ENCODE measurements at regions not wholly inside any gene's neighbourhood (a gene's known extent, or its start where the extent isn't known, plus 50 kb on each side); places are given as distances from the start of the nearest gene placed in this dataset.
A peak's percentile ranks its signal among the peaks of the same experiment; 100 is the strongest.

DNA sequence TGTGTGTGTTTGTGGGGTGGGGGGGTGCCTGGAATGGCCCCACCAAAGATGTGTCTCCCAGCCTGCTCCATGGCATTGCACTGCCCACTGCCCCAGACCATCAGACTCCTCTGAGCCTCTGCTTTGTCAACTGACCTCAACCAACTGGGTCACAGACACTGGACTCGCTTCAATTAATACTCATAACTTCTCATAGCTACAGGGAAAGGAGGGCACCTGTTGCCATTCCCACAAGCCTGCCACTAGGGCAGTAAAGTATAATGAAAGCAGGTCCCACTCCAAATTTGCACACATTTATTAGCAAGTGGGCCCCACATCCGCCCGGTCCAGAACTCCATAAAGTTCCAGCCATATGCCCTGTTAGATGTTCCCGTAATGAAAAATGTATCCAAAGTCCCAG, 70.5 kb upstream of the PRDM11 start:
- no peak overlapping the region for H3K9ac ChIP-seq (ENCODE audit: low read length in 5 of 5)
- H3K9me3 ChIP-seq (ENCODE audit: control insufficient read depth in 5 of 5, low read length in 5 of 5): no peaks in the 10 kb centered on the region
- no peak overlapping the region for H3K27ac ChIP-seq (ENCODE audit: low read depth, low read length)
- peaks cover 0 to 34% (median 22%) of the 10 kb centered on the region in 5 donors for H3K4me1 ChIP-seq (ENCODE audit: control insufficient read depth in 5 of 5, insufficient read depth in 5 of 5, low read length in 5 of 5)
- no peak overlapping the region for H3K4me3 ChIP-seq (ENCODE audit: low read depth in 1 of 5, low read length in 5 of 5)
- no peaks in the 10 kb centered on the region for H3K36me3 ChIP-seq (ENCODE audit: control insufficient read depth in 5 of 5, insufficient read depth in 5 of 5, low read length in 5 of 5)
- peaks cover 0 to 2% (median 0%) of the 10 kb centered on the region in 5 donors for H3K27me3 ChIP-seq (ENCODE audit: control insufficient read depth in 5 of 5, insufficient read depth in 4 of 5, low read length in 5 of 5)

DNA sequence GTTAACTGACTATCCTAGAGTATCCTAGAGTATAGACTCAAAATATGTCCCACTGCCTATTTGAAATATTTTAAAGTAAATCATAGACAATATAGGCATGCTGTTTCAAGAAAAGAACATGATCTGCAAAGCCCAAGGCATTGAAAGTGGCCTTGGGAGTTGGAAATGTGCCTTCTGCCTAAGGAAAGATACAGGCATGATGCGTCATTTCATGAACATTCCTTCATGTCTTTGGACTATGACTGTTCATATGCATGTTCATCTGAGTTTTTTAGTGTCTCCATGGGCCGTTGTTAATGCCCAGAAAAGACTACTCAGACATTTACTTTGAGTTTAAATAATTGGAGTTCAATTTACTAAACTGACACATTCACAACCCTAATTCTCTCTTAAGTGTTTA, 69.7 kb upstream of the PRDM11 start:
- Histone ChIP-seq H3K4me1 (ENCODE audit: control insufficient read depth in 5 of 5, insufficient read depth in 5 of 5, low read length in 5 of 5) (peaks cover 0 to 38% (median 22%) of the 10 kb centered on the region in 5 donors), H3K9me3 (ENCODE audit: control insufficient read depth in 5 of 5, low read length in 5 of 5) (no peaks in the 10 kb centered on the region), H3K27ac (ENCODE audit: low read depth, low read length) (no peak overlapping the region), H3K4me3 (ENCODE audit: low read depth in 1 of 5, low read length in 5 of 5) (no peak overlapping the region), H3K36me3 (ENCODE audit: control insufficient read depth in 5 of 5, insufficient read depth in 5 of 5, low read length in 5 of 5) (no peaks in the 10 kb centered on the region), H3K27me3 (ENCODE audit: control insufficient read depth in 5 of 5, insufficient read depth in 4 of 5, low read length in 5 of 5) (peaks cover 0 to 2% (median 0%) of the 10 kb centered on the region in 5 donors), H3K9ac (ENCODE audit: low read length in 5 of 5) (no peak overlapping the region)

DNA sequence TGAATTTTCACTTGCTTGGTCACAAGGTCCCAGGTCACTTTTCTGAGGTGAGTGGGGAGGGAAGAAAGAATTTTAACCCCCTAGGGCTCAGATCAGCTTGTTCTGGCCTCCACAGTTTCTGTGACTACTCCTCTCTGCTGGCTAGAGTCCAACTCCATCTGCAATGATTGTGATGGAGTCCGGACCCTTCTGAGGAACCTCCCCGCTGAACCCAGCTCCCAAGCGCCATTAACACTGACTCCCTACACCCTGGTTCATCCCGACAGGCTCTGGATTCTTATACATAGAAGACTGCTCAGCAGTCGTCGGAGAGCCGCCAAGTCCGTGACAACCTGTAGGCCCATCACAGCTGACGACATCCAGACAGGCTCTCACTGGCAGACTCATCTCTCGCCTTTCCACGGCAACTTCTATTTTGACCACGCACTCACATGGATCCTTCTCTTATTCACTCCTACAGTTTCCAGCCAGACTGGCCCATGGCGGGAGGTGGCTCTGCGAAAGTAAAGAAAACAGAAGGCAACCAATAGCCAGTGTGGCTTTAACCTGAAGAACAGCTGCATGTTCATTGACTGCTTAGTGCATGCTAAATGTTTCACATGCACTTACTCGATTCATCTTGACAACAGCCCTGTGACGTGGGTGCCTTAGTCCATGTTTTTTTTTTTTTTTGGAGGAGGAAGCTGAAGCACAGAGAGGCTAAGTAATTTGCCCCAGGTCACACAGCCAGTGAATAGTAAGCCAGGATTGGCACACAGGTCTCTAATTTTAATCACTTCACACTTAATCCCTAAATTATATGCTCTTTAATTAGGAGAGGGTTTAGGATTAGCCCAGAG, 68.0 kb upstream of the PRDM11 start:
- Histone ChIP-seq H3K9me3 (ENCODE audit: control insufficient read depth in 5 of 5, low read length in 5 of 5) (no peaks in the 10 kb centered on the region), H3K4me3 (ENCODE audit: low read depth in 1 of 5, low read length in 5 of 5) (no peak overlapping the region), H3K4me1 (ENCODE audit: control insufficient read depth in 5 of 5, insufficient read depth in 5 of 5, low read length in 5 of 5) (peaks cover 0 to 38% (median 22%) of the 10 kb centered on the region in 5 donors), H3K27me3 (ENCODE audit: control insufficient read depth in 5 of 5, insufficient read depth in 4 of 5, low read length in 5 of 5) (peaks cover 0 to 2% (median 0%) of the 10 kb centered on the region in 5 donors), H3K27ac (ENCODE audit: low read depth, low read length) (no peak overlapping the region), H3K36me3 (ENCODE audit: control insufficient read depth in 5 of 5, insufficient read depth in 5 of 5, low read length in 5 of 5) (no peaks in the 10 kb centered on the region), H3K9ac (ENCODE audit: low read length in 5 of 5) (no peak overlapping the region)

DNA sequence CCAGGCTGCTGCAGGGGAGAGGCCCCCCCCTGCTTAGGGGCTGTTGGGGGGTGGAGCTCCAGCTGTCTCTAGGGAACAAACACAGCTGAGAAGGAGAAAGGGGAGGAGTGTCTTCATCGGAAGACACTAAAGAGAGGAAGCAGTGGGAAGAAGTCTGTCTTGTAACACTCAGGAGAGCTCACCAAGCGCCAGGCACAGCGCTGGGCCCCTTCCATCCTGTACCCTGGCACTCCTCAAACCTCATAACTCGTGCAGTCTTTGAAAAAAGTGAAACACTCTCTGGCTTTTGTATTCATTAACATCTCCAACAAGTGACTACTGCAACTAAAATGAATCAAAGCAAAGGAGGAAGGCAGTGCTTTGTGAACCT, 67.4 kb upstream of the PRDM11 start:
- Histone ChIP-seq H3K9me3 (ENCODE audit: control insufficient read depth in 5 of 5, low read length in 5 of 5) (no peaks in the 10 kb centered on the region), H3K9ac (ENCODE audit: low read length in 5 of 5) (no peak overlapping the region), H3K27ac (ENCODE audit: low read depth, low read length) (no peak overlapping the region), H3K27me3 (ENCODE audit: control insufficient read depth in 5 of 5, insufficient read depth in 4 of 5, low read length in 5 of 5) (peaks cover 0 to 2% (median 0%) of the 10 kb centered on the region in 5 donors), H3K36me3 (ENCODE audit: control insufficient read depth in 5 of 5, insufficient read depth in 5 of 5, low read length in 5 of 5) (no peaks in the 10 kb centered on the region), H3K4me1 (ENCODE audit: control insufficient read depth in 5 of 5, insufficient read depth in 5 of 5, low read length in 5 of 5) (peaks cover 0 to 34% (median 17%) of the 10 kb centered on the region in 5 donors), H3K4me3 (ENCODE audit: low read depth in 1 of 5, low read length in 5 of 5) (no peak overlapping the region)

DNA sequence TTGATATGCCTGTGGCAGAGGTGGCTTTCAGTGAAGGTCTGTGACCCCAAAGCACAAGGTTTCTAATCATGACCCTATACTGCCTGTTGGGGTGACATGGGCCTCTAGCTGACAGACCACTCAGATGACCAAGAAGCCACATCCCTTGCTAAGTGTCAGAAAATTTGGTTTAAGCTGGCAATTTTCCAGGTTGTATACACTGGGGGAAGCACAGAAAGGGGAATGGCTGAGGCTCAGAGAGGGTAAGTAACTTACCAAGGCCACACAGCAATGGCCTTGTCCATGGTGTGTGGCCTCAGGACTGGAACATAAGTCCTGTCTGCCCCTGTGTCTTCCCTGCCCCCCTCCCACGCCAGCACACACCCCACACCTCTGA, 66.9 kb upstream of the PRDM11 start:
- no peak overlapping the region for H3K4me3 ChIP-seq (ENCODE audit: low read depth in 1 of 5, low read length in 5 of 5)
- H3K27ac ChIP-seq (ENCODE audit: low read depth, low read length): no peak overlapping the region
- peaks cover 0 to 2% (median 0%) of the 10 kb centered on the region in 5 donors for H3K27me3 ChIP-seq (ENCODE audit: control insufficient read depth in 5 of 5, insufficient read depth in 4 of 5, low read length in 5 of 5)
- H3K9me3 ChIP-seq (ENCODE audit: control insufficient read depth in 5 of 5, low read length in 5 of 5): no peaks in the 10 kb centered on the region
- no peak overlapping the region for H3K9ac ChIP-seq (ENCODE audit: low read length in 5 of 5)
- peaks cover 0 to 34% (median 17%) of the 10 kb centered on the region in 5 donors for H3K4me1 ChIP-seq (ENCODE audit: control insufficient read depth in 5 of 5, insufficient read depth in 5 of 5, low read length in 5 of 5)
- H3K36me3 ChIP-seq (ENCODE audit: control insufficient read depth in 5 of 5, insufficient read depth in 5 of 5, low read length in 5 of 5): no peaks in the 10 kb centered on the region

DNA sequence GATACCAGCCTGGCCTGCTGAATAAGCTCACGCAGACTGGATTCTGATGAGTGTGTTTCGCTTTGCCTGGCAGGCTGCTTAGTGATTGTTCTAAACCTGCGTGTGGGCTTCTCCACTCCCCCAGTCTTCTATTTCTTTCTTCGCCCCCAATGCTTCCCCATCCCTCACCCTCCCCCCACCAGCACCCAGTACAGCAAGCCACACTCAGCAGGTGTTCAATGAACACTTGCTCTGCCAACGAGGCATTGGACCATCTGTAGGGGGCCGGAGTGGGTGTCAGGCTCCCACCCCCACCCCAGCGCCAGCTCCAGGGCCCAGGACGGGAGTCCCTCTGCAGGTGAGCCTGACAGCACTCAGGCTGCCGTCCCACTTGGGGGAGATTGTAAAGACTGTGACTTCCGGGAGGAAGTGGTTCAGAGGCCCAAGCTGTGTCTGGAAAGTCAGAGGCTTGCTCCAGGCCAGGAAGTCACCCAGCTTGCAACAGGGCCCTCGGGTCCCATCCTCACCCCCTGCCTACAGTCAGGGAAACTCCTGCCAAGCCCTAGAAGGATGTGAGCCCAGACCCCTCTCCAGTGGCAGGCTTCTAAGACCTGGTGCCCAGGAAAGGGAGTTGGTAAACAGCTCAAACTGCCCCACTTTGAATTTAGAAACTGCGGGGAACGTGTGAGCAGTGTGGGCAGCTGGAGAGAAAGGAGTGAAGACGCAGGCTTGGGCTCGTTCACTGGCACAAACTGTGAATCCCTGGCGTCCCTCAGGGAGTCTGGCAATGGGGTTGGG, 66.3 kb upstream of the PRDM11 start:
- H3K27ac ChIP-seq (ENCODE audit: low read depth, low read length): no peak overlapping the region
- peak overlapping the region in 2 of 5 donors; percentile 21 to 42 for H3K9ac ChIP-seq (ENCODE audit: low read length in 5 of 5)
- peaks cover 0 to 34% (median 17%) of the 10 kb centered on the region in 5 donors for H3K4me1 ChIP-seq (ENCODE audit: control insufficient read depth in 5 of 5, insufficient read depth in 5 of 5, low read length in 5 of 5)

DNA sequence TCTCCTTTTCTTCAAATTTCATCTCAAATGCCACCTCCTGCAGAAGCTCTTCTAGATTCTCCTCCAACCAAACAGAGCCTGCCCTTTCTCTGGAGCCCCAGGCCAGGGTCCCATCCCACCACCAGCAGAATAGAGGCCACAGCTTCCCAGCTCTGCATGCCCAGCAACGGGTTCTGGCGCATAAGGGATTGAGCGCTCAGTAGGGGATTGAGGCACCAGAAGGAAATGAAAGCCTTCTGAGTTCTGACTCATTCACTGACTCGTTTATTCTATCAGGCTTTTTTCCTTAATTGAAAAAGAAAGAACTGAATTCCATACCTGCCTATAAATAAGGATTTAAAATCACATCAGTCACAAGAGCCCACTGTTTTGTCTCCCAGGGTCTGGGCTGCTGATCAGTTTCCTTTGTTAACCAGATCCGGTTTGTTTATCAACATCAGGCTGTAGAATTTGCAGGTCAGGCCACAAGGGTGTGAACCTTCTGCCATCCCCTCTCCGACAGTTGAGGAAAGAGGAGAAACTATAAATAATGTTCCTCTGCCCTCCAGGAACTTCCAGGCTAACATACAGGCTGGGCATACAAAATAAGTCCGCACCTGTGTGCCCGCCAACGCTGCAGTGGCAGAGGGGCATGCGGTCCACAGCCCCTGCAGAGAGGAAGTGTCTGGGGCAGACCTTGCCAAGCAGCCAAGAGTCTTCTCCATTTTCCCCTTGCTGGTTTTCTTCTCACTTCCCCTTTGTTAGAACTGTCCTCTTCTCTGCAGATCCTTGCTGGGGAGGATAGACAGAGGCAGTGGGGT, 63.5 kb upstream of the PRDM11 start:
- H3K9ac ChIP-seq (ENCODE audit: low read length in 5 of 5): no peak overlapping the region
- no peaks in the 10 kb centered on the region for H3K9me3 ChIP-seq (ENCODE audit: control insufficient read depth in 5 of 5, low read length in 5 of 5)
- H3K4me3 ChIP-seq (ENCODE audit: low read depth in 1 of 5, low read length in 5 of 5): no peak overlapping the region
- no peaks in the 10 kb centered on the region for H3K36me3 ChIP-seq (ENCODE audit: control insufficient read depth in 5 of 5, insufficient read depth in 5 of 5, low read length in 5 of 5)
- H3K27ac ChIP-seq (ENCODE audit: low read depth, low read length): no peak overlapping the region
- H3K4me1 ChIP-seq (ENCODE audit: control insufficient read depth in 5 of 5, insufficient read depth in 5 of 5, low read length in 5 of 5): peaks cover 0 to 45% (median 23%) of the 10 kb centered on the region in 5 donors
- peaks cover 0 to 2% (median 0%) of the 10 kb centered on the region in 5 donors for H3K27me3 ChIP-seq (ENCODE audit: control insufficient read depth in 5 of 5, insufficient read depth in 4 of 5, low read length in 5 of 5)

More for the DNA sequence above, 66.3 kb upstream of the PRDM11 start:
- Histone ChIP-seq H3K4me3 (ENCODE audit: low read depth in 1 of 5, low read length in 5 of 5) (no peak overlapping the region), H3K9me3 (ENCODE audit: control insufficient read depth in 5 of 5, low read length in 5 of 5) (no peaks in the 10 kb centered on the region), H3K27me3 (ENCODE audit: control insufficient read depth in 5 of 5, insufficient read depth in 4 of 5, low read length in 5 of 5) (peaks cover 0 to 2% (median 0%) of the 10 kb centered on the region in 5 donors), H3K36me3 (ENCODE audit: control insufficient read depth in 5 of 5, insufficient read depth in 5 of 5, low read length in 5 of 5) (no peaks in the 10 kb centered on the region)

DNA sequence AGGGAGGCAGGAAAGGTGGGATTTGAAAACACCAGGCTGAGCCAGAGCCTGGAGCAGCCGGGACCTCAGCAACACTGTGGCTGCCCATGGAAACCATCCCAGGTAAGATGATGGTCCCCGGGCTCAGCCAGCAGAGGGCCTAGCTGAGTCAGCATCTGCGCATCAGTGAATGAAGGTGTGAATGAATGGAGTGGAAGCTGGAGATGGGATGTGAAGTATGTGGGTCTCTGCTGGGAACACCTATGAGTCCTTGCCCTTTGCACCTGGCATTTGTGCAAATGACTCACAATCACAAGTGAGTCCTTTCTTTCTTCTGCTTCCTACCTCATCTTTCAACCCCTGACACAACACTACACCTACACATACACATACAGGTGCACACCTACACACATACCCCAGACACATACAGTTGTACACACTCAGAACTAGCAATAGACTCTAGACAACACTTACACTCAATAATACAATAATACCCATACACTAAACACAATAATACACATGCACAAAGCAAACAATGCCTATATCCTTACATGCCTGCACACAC, 62.8 kb upstream of the PRDM11 start:
- H3K4me1 ChIP-seq (ENCODE audit: control insufficient read depth in 5 of 5, insufficient read depth in 5 of 5, low read length in 5 of 5): peaks cover 0 to 49% (median 29%) of the 10 kb centered on the region in 5 donors
- H3K4me3 ChIP-seq (ENCODE audit: low read depth in 1 of 5, low read length in 5 of 5): no peak overlapping the region
- no peak overlapping the region for H3K9ac ChIP-seq (ENCODE audit: low read length in 5 of 5)
- no peaks in the 10 kb centered on the region for H3K9me3 ChIP-seq (ENCODE audit: control insufficient read depth in 5 of 5, low read length in 5 of 5)
- peaks cover 0 to 2% (median 0%) of the 10 kb centered on the region in 5 donors for H3K27me3 ChIP-seq (ENCODE audit: control insufficient read depth in 5 of 5, insufficient read depth in 4 of 5, low read length in 5 of 5)
- H3K36me3 ChIP-seq (ENCODE audit: control insufficient read depth in 5 of 5, insufficient read depth in 5 of 5, low read length in 5 of 5): no peaks in the 10 kb centered on the region
- no peak overlapping the region for H3K27ac ChIP-seq (ENCODE audit: low read depth, low read length)

DNA sequence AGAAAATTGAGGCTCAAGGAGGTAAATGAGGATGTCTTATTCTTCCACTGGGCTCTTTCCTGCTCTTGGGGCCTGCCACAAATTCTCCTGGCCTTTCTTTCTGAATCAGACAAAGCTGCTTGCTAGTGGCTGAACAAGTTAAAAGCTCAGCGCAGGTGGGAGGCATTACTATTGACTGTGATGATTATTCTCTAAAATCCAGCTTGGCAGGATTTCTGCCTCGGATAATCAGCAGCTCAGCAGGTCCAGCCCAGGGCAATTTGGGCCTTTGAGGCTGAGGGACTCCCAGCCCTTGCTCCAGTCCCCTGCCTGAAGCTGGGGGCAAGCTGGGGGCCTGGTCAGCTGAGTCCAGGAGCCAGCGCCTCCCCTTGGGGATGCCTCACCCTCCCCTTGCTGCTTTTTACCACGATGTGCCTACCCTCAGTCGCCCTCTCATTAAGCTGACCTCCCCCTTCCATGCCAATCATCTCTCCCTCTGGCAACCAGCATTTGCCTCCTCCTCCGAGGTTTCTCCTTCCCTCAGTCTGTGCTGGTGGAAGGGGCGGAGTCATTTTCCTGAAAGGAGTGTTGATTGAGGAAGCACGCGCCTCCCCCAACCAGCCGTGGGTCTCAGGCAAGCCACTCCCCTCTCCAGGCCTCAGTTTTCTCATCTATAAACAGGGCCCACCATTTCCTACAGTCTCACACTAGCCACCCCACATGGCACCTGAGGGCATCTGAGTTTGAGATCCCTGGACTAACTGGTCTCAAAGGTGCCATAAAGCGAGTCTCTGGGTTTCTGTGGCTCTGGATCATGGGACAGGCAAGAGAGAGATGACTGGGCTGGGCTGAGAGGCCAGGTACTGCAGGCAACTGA, 60.6 kb upstream of the PRDM11 start:
- H3K9me3 ChIP-seq (ENCODE audit: control insufficient read depth in 5 of 5, low read length in 5 of 5): no peaks in the 10 kb centered on the region
- no peaks in the 10 kb centered on the region for H3K36me3 ChIP-seq (ENCODE audit: control insufficient read depth in 5 of 5, insufficient read depth in 5 of 5, low read length in 5 of 5)
- H3K27me3 ChIP-seq (ENCODE audit: control insufficient read depth in 5 of 5, insufficient read depth in 4 of 5, low read length in 5 of 5): peaks cover 0 to 2% (median 0%) of the 10 kb centered on the region in 5 donors
- H3K4me1 ChIP-seq (ENCODE audit: control insufficient read depth in 5 of 5, insufficient read depth in 5 of 5, low read length in 5 of 5): peaks cover 3 to 46% (median 26%) of the 10 kb centered on the region in 5 donors
- H3K9ac ChIP-seq (ENCODE audit: low read length in 5 of 5): no peak overlapping the region
- H3K27ac ChIP-seq (ENCODE audit: low read depth, low read length): no peak overlapping the region
- H3K4me3 ChIP-seq (ENCODE audit: low read depth in 1 of 5, low read length in 5 of 5): no peak overlapping the region

Data from subcutaneous abdominal adipose tissue (tissue), 5 donors.